ENCODE measurements at regions not wholly inside any gene's neighbourhood (a gene's known extent, or its start where the extent isn't known, plus 50 kb on each side); places are given as distances from the start of the nearest gene placed in this dataset.

GRCh38 chr5:72009280-72009679 lies 98.0 kb upstream of the MAP1B start:
- Histone ChIP-seq H3K36me3 (no peaks in the 10 kb centered on the region), H3K4me3 (no peak overlapping the region), H3K27me3 (no peaks in the 10 kb centered on the region), H3K9me3 (no peaks in the 10 kb centered on the region), H3K4me1 (no peaks in the 10 kb centered on the region), H3K27ac (no peak overlapping the region)
- intact Hi-C loops (cut with DNase I), result no loop called here
- 55 to 59% (median 57%) methylated on average over 7 of the region's 7 CpGs for WGBS, 4 donors
- no peak for DNase-seq
- no peak for ATAC-seq
- TF ChIP-seq POLR2A (IDR thresholded peaks at IDR 0.05), result no peak
- TF ChIP-seq, protein P1, sequence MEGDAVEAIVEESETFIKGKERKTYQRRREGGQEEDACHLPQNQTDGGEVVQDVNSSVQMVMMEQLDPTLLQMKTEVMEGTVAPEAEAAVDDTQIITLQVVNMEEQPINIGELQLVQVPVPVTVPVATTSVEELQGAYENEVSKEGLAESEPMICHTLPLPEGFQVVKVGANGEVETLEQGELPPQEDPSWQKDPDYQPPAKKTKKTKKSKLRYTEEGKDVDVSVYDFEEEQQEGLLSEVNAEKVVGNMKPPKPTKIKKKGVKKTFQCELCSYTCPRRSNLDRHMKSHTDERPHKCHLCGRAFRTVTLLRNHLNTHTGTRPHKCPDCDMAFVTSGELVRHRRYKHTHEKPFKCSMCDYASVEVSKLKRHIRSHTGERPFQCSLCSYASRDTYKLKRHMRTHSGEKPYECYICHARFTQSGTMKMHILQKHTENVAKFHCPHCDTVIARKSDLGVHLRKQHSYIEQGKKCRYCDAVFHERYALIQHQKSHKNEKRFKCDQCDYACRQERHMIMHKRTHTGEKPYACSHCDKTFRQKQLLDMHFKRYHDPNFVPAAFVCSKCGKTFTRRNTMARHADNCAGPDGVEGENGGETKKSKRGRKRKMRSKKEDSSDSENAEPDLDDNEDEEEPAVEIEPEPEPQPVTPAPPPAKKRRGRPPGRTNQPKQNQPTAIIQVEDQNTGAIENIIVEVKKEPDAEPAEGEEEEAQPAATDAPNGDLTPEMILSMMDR (IDR thresholded peaks at IDR 0.05), result no peak

- TF ChIP-seq, protein P1 (IDR thresholded peaks at IDR 0.05), result no peak
- TF ChIP-seq POLR2A (IDR thresholded peaks at IDR 0.05), result no peak
- DNase-seq (no peak), ATAC-seq (no peak)
- 86 to 91% (median 90%) methylated on average over 4 of the region's 4 CpGs for WGBS, 4 donors
- no peak overlapping the region for H3K4me3 ChIP-seq
- H3K36me3 ChIP-seq, result no peaks in the 10 kb centered on the region
- H3K4me1 ChIP-seq, result peaks cover 0 to 7% (median 0%) of the 10 kb centered on the region in 12 donors
- no peaks in the 10 kb centered on the region for H3K9me3 ChIP-seq
- H3K27ac ChIP-seq, result no peak overlapping the region
- intact Hi-C loops (cut with DNase I), result loop anchor here in 2 of 10 donors (10.0 kb wide), 1 partner anchor 226 kb away; no protein-coding TSS in a partner anchor
- H3K27me3 ChIP-seq, result no peaks in the 10 kb centered on the region
Observed at GRCh38 chr5:72010430-72010829, 96.8 kb upstream of the MAP1B start.

DNA sequence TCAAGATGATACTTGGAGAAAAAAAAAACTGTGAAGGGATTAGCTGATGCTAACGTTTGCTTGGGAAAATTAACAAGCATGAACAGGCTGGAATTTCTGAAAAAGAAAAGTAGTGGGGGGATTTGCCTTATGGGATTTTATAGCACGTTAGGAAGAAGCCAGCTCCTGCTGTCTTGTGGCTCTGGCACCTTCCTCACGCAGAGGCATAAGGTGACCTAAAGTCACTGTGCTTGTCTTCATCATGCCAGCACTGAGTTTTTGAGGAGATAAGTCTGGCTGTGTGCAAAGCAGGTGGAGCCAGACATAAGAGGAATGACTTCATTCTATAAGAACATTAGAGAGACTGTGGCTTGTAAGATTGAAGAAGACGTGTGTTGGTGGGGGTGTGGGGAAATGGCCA lies 94.4 kb upstream of the MAP1B start:
- DNase-seq (no peak), ATAC-seq (no peak)
- H3K27me3 ChIP-seq, result no peaks in the 10 kb centered on the region
- TF ChIP-seq POLR2A (IDR thresholded peaks at IDR 0.05), result no peak
- TF ChIP-seq, protein P1 (IDR thresholded peaks at IDR 0.05), result no peak
- 58 to 69% (median 60%) methylated on average over 4 of the region's 4 CpGs for WGBS, 4 donors
- H3K4me3 ChIP-seq, result no peak overlapping the region
- peaks cover 0 to 8% (median 0%) of the 10 kb centered on the region in 12 donors for H3K4me1 ChIP-seq
- intact Hi-C loops (cut with DNase I), result loop anchor here in 2 of 10 donors (10.0 kb wide), 1 partner anchor 228 kb away; no protein-coding TSS in a partner anchor
- H3K9me3 ChIP-seq, result no peaks in the 10 kb centered on the region
- H3K27ac ChIP-seq, result no peak overlapping the region
- no peaks in the 10 kb centered on the region for H3K36me3 ChIP-seq

DNA sequence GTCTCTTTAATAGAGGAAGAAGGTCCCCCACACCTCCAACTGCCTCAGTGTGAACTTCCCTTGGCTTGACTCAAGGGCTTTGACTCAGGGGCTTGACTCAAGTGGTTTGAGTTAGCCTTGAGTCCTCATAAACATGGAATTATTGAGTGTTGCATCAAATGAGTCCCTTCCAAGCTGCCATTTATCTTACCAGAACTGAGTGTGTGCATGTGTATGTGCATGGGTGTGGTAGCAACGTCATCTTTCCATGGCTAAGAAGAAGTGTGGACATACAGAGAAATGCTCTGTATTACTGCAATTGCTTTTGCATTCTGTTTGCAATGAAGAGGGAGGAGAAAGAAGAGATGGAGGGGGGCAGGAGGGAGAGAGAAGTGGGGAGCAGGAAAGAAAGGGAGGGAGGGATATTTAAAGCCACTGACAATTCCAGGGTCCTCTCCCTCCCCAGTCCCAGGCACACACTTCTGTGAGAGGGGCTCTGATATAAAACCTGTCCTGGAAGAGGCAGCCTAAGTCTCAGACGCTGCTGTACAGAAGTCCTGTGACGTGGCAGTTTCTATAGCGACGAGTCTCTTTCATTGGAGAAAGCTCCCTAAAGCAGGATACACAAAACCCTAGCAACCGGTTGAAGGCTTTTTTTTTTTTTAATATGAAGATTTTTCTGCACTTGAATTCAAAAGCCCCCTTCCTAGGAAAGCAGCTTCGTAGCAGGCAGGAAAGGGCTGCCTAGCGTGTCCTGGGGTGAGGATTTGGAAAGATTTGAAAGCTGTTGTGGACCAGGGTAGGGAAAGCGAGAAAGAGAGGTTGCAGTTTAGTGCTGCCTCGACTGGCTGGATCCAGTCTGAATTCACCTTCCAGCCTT lies 93.3 kb upstream of the MAP1B start:
- no peak for DNase-seq
- Histone ChIP-seq H3K9me3 (peaks cover 0 to 9% (median 0%) of the 10 kb centered on the region in 12 donors), H3K4me1 (peaks cover 0 to 8% (median 0%) of the 10 kb centered on the region in 12 donors), H3K27me3 (no peaks in the 10 kb centered on the region), H3K27ac (no peak overlapping the region), H3K4me3 (no peak overlapping the region), H3K36me3 (no peaks in the 10 kb centered on the region)
- intact Hi-C loops (cut with DNase I), result loop anchor here in 2 of 10 donors (10.0 kb wide), 1 partner anchor 229 kb away; no protein-coding TSS in a partner anchor
- ATAC-seq, result no peak
- TF ChIP-seq, protein P1 (IDR thresholded peaks at IDR 0.05), result no peak
- TF ChIP-seq POLR2A (IDR thresholded peaks at IDR 0.05), result no peak
- WGBS, 4 donors, result 71 to 81% (median 79%) methylated on average over 10 of the region's 10 CpGs
